HG02943 (cell line): ENCODE measurements at regions not wholly inside any gene's neighbourhood (a gene's known extent, or its start where the extent isn't known, plus 50 kb on each side); places are given as distances from the start of the nearest gene placed in this dataset.

Experiments used
- ATAC-seq: cut with Tn5 transposase; IDR thresholded peaks from one replicate; pipeline ENCODE4 v1.9.1; 2021; ENCODE audit warnings: mild to moderate bottlenecking, low read depth, moderate library complexity; ENCODE audit not compliant: unreplicated experiment

DNA sequence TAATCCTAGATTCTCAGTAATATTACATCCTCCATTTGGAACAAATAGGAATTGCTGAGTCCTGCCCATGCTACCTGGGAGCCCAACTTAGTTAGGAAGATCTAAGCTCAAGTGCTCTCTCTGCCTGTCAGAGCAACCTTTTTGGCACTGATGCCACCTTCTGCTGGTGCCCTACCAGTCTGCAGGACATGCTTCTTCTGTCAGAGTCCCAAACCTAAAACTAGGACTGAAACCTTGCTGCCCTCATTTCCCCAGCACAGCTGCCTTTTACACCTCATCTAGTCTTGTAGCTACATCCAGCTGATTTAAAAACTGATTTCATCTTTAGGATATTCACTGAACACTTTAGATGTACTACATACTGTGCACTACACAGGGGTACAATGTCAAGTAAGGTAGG, 118.7 kb downstream of the LYPLAL1 start:
- no peak for ATAC-seq

DNA sequence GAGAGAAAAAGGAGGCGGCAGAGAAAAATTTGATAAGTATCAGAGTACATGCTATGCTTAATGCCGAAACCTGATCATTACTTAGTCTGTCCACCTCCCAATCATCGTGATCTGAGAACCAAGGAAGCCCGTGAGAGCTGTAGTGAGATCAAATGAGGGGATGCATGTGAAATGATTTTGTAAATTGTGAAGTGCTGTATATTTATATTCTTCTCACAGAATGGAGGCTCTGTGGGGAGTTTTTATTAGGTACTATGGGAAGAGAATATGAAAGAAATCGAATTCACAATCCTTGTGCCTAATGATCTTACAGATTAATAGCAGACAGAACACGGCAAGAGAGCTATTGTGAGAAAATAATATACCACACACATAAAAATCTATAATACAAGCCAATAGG, 115.5 kb downstream of the LYPLAL1 start:
- no peak for ATAC-seq

DNA sequence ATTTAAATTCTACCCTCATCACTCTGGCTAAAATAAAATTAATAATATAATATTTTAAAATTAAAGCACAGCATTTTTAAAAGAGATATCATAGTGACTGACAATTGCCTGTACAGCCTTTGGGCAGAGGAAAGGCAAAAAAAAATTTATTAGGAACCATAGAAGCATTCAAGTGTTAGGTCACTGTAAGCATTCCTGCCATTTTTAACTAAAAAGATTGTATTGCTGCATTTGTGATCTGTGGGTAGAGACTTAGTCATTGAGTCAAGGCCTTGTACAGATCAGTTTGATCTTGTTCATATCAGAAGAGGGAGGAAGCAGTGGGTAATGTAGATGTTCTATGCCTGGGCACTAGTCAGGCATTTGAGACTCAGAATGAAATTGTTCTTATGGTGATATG, 109.9 kb downstream of the LYPLAL1 start:
- ATAC-seq: no peak

DNA sequence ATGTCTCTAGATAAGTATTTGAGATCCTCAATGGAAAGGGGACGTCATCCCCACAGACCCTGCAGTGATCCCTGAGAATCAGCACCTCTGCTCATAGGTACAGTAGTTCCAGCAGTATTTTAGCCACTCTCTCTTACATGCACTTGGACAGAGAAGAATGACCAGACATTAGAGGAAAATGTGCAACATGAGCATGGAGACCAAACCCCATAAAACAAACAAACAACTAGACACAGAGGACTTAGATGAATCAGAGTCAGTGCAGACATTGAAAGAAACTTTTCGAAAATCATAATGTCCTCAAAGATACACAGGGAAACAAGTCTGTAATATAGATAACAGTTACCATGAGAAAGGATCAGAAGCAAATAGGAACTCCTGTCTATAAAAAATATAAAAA, 108.2 kb downstream of the LYPLAL1 start:
- ATAC-seq: no peak

DNA sequence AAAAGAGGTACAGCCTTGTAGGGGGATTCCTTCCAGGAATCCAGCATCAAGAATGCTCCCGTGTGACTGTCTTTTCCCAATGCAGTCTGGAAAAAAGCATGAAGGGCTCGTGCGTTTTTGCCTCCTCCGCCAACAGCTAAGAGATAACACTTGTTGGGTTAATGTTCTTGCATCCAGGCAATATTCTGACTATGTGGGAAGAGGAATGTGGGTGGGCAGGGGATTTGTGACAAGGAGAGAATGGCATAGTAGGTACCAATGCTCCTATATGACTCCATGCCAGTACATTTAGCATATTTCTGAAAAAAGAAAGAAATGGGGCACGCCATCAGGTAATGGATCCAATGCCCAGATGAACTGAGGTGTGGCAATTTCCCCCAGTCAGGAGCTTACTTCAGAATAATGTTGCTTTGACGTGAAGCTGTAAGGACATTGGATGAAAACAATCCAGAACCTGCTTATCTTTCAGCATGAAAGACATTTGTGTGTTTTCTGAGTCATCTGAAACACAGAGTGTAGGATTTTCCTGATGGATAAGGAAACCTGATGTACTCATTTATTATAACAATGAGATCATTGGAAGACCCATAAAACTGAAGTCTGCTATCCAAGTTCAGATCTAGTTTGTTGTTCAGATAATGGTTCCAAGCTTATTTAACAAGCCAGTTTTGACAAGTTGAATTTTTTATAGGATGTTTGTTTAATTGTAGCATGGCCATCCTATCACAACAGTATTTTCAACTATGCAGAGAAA, 105.5 kb downstream of the LYPLAL1 start:
- no peak for ATAC-seq

DNA sequence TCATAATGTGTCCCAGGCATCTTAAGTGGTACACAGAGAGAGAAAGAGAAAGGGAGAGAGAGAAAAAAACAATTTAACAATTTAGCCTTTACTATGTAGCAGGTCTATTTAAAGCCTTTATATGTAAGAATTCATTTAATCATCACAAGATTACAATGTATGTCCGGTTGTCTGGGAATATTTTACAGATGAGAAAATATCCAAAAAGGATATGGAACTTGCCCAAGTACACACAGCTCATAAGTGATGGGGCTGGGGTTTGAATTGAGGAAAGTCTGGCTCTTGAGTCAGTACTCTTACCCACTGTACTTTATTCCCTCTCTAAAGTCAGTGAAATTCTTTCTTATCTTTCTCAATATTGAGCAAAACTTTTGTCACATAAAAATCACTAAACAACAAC, 104.6 kb downstream of the LYPLAL1 start:
- no peak for ATAC-seq

DNA sequence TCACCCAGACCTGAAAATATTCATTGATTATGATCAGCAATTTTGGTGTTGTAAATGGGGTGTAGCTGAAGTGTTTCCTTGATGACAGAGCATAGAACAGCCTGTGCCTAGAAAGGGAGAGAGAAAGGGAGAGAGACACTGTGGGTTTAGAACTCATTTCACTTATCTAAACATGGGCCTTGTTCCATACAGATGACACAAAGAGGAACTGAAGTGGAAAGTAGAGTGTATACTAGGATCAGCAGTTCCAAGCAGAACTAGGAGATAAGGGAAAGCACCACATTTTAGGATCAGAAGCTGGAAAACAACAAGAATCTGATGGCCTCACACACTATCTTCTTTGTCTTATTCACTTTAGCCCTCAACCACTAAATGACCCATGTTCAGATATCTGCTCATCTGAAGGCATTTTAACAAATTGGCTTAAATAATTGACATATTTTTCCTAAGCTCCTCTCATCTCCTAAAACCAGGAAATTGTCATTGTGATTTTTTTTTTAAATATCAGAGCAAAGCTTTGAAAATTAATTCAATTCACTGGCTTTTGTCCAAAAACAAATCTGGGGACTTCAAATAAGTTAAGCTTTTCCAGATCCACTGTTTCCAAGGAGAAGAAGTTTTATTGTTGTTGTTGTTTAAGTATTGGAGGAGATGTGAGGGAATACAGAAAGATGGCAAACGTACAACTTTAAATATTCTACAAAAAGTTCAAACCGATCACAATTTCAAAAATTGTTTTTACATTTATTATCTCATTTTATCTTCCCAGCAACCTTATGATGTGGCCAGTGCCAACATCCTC, 103.8 kb downstream of the LYPLAL1 start:
- ATAC-seq: no peak

DNA sequence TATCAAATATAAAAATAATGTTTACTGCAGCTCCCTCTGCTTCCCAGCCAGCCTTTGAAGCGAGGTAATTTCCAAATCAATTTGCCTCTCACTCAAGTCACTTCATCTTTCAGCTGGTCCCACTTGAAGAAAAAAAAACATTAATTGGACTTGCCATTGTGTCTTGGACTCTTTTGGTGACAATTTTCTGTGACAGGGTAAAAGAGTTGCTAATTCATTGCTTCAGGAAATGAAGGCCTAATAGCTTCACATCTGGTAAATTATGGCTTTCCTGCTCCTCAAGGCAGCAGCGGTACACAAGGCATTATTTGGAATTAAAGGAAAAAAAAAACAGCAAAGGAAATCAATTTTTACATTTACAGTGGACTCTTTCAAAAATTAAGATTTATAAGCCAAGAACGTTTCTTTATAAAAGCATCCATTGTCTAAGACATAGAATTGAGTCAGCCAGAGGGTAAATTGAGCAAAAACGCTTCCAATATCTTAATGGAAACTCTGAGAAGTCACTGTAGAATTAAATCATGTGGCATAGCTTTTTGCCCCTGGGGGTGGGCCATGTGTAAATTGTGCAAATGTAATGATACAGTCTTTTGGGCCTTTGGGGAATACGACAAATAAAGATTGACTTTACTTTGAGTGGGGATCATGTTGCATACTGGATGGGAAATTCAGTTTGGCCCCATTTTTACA, 102.5 kb downstream of the LYPLAL1 start:
- ATAC-seq: no peak

DNA sequence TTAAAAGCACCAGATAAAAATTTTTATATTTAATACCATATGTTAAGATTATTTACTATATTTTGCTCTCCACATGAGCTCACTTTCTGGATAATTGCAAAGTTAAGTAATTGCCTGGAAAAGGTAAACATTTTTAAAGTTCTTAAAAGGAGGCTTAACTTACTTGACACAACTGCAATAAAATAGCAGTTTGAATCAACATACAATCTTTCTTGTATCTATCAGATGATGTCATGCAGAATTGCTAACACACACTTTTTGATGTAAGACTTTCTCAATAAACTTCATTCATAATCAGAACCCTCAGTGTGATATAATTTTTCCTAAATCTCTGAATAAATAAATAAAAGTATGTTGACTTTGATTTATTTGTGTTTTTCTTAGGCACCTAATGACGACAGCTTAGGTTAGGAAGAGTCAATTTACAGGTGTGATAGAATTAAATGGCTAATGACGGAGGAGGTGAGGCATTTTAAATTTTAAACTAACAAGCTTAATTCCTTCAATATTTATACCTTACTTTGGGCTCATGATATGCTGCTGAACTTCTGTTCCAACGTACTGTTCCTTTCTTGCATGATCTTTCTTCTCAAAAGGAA, 99.5 kb downstream of the LYPLAL1 start:
- no peak for ATAC-seq

DNA sequence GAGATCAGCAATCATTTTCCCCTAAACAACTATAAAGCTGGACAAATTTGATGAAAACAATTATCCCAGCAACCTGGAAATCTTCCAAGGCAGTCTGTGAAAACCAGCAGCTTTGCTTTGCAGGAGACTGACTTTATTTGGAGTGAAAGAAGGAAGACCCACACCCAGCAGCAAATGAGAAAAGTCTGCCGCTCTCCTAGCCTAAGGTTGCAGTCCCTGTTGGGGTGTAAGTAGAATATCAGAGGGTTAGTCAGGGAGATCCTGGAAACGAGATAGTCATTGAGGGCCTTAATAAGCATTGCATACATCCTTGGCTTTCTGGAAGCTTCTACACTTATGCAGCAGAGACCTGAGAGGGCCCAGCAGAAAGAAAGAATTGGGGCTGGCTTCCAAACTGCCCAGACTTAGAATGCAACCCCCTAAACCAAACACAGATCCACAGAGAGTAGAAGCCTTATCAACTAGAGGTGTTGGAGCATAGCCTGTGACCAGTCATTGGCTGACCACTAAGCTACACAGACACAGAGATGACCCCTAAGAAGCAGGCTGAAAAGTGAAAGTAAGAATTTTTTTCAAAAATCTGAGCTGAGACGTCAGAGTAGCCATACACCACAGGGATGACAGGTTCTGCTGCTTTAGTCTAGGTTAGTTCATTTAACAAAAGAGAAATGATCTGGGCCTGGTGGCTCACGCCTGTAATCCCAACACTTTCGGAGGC, 98.3 kb downstream of the LYPLAL1 start:
- no peak for ATAC-seq

DNA sequence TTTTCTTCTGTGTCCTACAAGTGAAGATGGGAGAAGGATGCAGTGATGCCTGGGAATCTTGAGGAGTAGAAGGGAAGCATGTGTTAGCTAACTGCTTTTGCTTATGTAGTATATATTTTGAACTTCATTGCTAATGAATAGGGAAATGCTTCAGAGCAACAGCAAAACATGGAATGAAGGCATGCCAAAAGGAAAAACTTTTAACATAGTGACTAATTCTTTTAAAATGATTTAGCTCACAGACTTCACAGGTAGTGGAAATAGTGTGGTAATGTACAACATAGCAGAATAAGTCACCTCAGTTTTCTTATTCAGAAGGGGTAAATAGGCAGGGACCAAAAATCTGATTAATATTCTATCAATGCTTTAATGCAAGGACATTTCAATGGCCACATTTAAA, 95.5 kb downstream of the LYPLAL1 start:
- ATAC-seq: no peak

DNA sequence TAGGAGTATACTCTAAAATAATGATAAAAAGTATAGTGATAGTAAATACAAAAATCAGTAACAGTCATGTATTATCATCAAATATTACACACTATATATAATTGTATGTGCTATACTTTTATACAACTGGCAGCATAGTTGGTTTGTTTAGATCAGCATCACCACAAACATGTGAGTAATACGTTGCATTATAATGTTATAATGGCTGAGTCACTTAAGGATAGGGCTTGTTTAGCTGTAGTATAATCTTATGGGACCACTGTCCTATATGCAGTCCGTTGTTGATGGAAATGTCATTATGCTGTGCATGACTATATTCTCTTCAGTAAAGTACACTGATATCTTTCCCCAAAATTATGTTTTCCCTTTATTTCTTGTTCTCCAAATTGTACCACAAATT, 92.8 kb downstream of the LYPLAL1 start:
- ATAC-seq: no peak

DNA sequence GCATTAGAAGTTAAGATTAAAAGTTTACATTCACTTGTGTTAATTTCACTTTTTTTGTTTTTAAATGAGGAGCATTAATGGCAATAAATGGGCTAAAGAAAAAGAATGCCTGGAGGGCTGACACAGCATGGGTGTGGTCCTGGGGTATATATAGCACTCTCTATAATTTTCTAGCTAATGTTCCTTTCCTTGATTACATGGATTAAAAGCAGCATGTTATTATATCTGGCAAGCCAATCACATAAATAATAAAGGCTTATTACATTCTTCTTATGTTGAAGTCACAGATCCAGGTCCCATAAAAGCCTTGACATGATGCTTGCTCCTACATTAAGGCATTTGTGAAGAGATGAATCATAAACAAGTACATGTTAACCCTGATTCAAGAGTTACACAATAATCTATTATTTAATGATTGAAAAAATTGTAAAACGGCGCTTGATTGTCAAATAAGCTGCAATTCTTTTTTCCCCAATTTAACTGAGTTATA, 91.4 kb downstream of the LYPLAL1 start:
- no peak for ATAC-seq

DNA sequence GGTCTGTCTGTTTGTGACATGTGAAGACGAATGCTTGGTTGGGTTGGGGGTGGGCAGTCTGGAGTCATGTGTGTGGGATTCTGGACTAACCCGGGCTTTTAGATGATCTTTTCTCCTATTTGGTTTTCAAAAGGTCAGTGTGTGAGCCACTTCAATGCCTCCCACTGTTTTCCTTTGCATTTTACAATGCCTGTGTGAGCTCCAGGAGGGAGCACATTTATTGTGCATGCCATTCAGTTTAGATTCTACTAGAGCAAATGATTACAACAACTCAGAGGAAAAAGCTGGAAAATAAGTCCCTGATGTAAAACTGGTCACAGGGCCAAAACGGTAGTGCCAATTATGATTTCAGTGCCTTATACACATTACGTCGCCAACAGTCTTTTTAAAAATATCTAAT, 90.9 kb downstream of the LYPLAL1 start:
- no peak for ATAC-seq
